Liver (tissue), 7 donors: ENCODE measurements at regions not wholly inside any gene's neighbourhood (a gene's known extent, or its start where the extent isn't known, plus 50 kb on each side); places are given as distances from the start of the nearest gene placed in this dataset.

Experiments used
- DNase-seq: peaks from one replicate; pipeline ENCODE4 v3.0.0-alpha.2; 2017; ENCODE audit warnings: low spot score
- H3K27ac ChIP-seq, 2 donors: one replicate each; pipeline ENCODE4 v1.7.0; 2013; ENCODE audit warnings: inconsistent platforms in 2 of 2, low read length in 2 of 2, control low read depth in 1 of 2, low read depth in 1 of 2, mild to moderate bottlenecking in 1 of 2
- H3K27me3 ChIP-seq, 4 donors: one replicate each; pipeline versions ENCODE4 v1.6.1 to v1.7.0; 2013; ENCODE audit warnings: low read length in 3 of 4, inconsistent platforms in 1 of 4, mild to moderate bottlenecking in 1 of 4, moderate library complexity in 1 of 4; ENCODE audit not compliant: control insufficient read depth in 4 of 4, insufficient read depth in 4 of 4
- H3K36me3 ChIP-seq, 4 donors: one replicate each; pipeline versions ENCODE4 v1.6.1 to v1.7.0; 2013; ENCODE audit warnings: low read length in 3 of 4, mild to moderate bottlenecking in 3 of 4, low read depth in 1 of 4, moderate library complexity in 1 of 4; ENCODE audit not compliant: control insufficient read depth in 4 of 4, insufficient read depth in 3 of 4
- H3K4me1 ChIP-seq, 4 donors: one replicate each; pipeline versions ENCODE4 v1.6.1 to v1.7.0; 2013; ENCODE audit warnings: low read length in 3 of 4, mild to moderate bottlenecking in 3 of 4, moderate library complexity in 1 of 4; ENCODE audit not compliant: control insufficient read depth in 4 of 4, insufficient read depth in 4 of 4
- H3K4me3 ChIP-seq, 3 donors: one replicate each; pipeline versions ENCODE4 v1.6.1 to v1.7.0; 2013; ENCODE audit warnings: low read length in 3 of 3, control low read depth in 1 of 3, low read depth in 1 of 3, mild to moderate bottlenecking in 1 of 3
- H3K9ac ChIP-seq, 2 donors: one replicate each; pipeline ENCODE4 v1.7.0; 2013; ENCODE audit warnings: low read length in 2 of 2, mild to moderate bottlenecking in 2 of 2, moderate library complexity in 2 of 2, control low read depth in 1 of 2, low read depth in 1 of 2
- H3K9me3 ChIP-seq, 4 donors: one replicate each; pipeline versions ENCODE4 v1.6.1 to v1.7.0; 2013; ENCODE audit warnings: low read length in 3 of 4; ENCODE audit not compliant: control insufficient read depth in 4 of 4
- ATF3 ChIP-seq: IDR thresholded peaks from 2 replicates; pipeline ENCODE4 v1.6.1; 2016; ENCODE audit warnings: antibody characterized with exemption
- EGR1 ChIP-seq, 2 donors: IDR thresholded peaks; 2 replicates each; pipeline ENCODE4 v1.6.1; 2016 to 2018; ENCODE audit warnings: antibody characterized with exemption in 2 of 2, low read depth in 2 of 2
- FOXA1 ChIP-seq: IDR thresholded peaks from 2 replicates; pipeline ENCODE4 v1.6.1; 2016; ENCODE audit warnings: antibody characterized with exemption
- FOXA2 ChIP-seq: IDR thresholded peaks from 2 replicates; pipeline ENCODE4 v1.6.1; 2016; ENCODE audit warnings: antibody characterized with exemption
- GABPA ChIP-seq, 2 donors: IDR thresholded peaks in 1 of 2; conservative IDR thresholded peaks in 1 of 2; 2 replicates each; pipeline ENCODE4 v1.6.1; 2016; ENCODE audit warnings: antibody characterized with exemption in 2 of 2, mild to moderate bottlenecking in 1 of 2, moderate library complexity in 1 of 2
- HNF4A ChIP-seq, 2 donors: conservative IDR thresholded peaks; 2 replicates each; pipeline ENCODE4 v1.6.1; 2016; ENCODE audit warnings: antibody characterized with exemption in 2 of 2, mild to moderate bottlenecking in 2 of 2
- HNF4G ChIP-seq: IDR thresholded peaks from 2 replicates; pipeline ENCODE4 v1.6.1; 2016; ENCODE audit warnings: antibody characterized with exemption
- JUND ChIP-seq, 2 donors: IDR thresholded peaks; 2 replicates each; pipeline ENCODE4 v1.6.1; 2016; ENCODE audit warnings: antibody characterized with exemption in 2 of 2
- MAX ChIP-seq: IDR thresholded peaks from 2 replicates; pipeline ENCODE4 v1.6.1; 2016; ENCODE audit warnings: antibody characterized with exemption
- RAD21 ChIP-seq, 2 donors: IDR thresholded peaks; 2 replicates each; pipeline ENCODE4 v1.6.1; 2016; ENCODE audit warnings: antibody characterized with exemption in 2 of 2, mild to moderate bottlenecking in 2 of 2
- REST ChIP-seq: IDR thresholded peaks from 2 replicates; pipeline ENCODE4 v1.6.1; 2016; ENCODE audit warnings: antibody characterized with exemption, mild to moderate bottlenecking
- RXRA ChIP-seq, 2 donors: IDR thresholded peaks; 2 replicates each; pipeline ENCODE4 v1.6.1; 2017 to 2018; ENCODE audit warnings: antibody characterized with exemption in 2 of 2, mild to moderate bottlenecking in 1 of 2
- SP1 ChIP-seq: IDR thresholded peaks from 2 replicates; pipeline ENCODE4 v1.6.1; 2018; ENCODE audit warnings: antibody characterized with exemption, mild to moderate bottlenecking
- TAF1 ChIP-seq: conservative IDR thresholded peaks from 2 replicates; pipeline ENCODE4 v1.6.1; 2016; ENCODE audit warnings: antibody characterized with exemption, mild to moderate bottlenecking
- YY1 ChIP-seq: IDR thresholded peaks from 2 replicates; pipeline ENCODE4 v1.6.1; 2016; ENCODE audit warnings: antibody characterized with exemption, mild to moderate bottlenecking
- ZBTB33 ChIP-seq: IDR thresholded peaks from 2 replicates; pipeline ENCODE4 v1.6.1; 2016; ENCODE audit warnings: antibody characterized with exemption
- WGBS: extraction: QIAGEN DNeasy Blood & Tissue Kit; methylation state at CpG from one replicate; pipeline ENCODE4 v1.1.7; 2013; 5-methylcytosine and 5-hydroxymethylcytosine counted together
- donor health status: healthy.
- donor health status: healthy.
- donor health status: healthy.
- donor health status: healthy.

GRCh38 chr7:42812779-42813178 lies 99.1 kb downstream of the C7orf25 start:
- TF ChIP-seq MAX (no peak), HNF4A (conservative IDR thresholded peaks at IDR 0.05) (no peak), HNF4G (no peak), ATF3 (no peak), SP1 (no peak), FOXA1 (no peak), GABPA (IDR thresholded peaks at IDR 0.05 in 1 of 2, conservative IDR thresholded peaks at IDR 0.05 in 1 of 2) (no peak), YY1 (no peak), TAF1 (no peak), REST (no peak), RXRA (IDR thresholded peaks at IDR 0.05) (no peak)
- Histone ChIP-seq H3K9ac (no peak overlapping the region), H3K27me3 (no peaks in the 10 kb centered on the region), H3K4me3 (no peak overlapping the region), H3K4me1 (no peaks in the 10 kb centered on the region), H3K9me3 (peaks cover 0 to 10% (median 0%) of the 10 kb centered on the region in 4 donors), H3K36me3 (no peaks in the 10 kb centered on the region), H3K27ac (no peak overlapping the region)
- DNase-seq, result no peak
- WGBS, result 95% methylated on average over 1 of the region's 1 CpG

- TF ChIP-seq ZBTB33 (no peak), RAD21 (IDR thresholded peaks at IDR 0.05) (no peak), FOXA1 (no peak)
- no peak overlapping the region for H3K27ac ChIP-seq
- H3K9me3 ChIP-seq, result peaks cover 0 to 4% (median 2%) of the 10 kb centered on the region in 4 donors
- no peak overlapping the region for H3K9ac ChIP-seq
- DNase-seq, result no peak
- H3K36me3 ChIP-seq, result no peaks in the 10 kb centered on the region
- WGBS, result 89% methylated on average over 2 of the region's 2 CpGs
- no peaks in the 10 kb centered on the region for H3K27me3 ChIP-seq
- no peak overlapping the region for H3K4me3 ChIP-seq
- H3K4me1 ChIP-seq, result no peaks in the 10 kb centered on the region
Observed at GRCh38 chr7:42805601-42806000, 106.3 kb downstream of the C7orf25 start.

- 93% methylated on average over 19 of the region's 19 CpGs for WGBS
- H3K27me3 ChIP-seq, result no peaks in the 10 kb centered on the region
- no peaks in the 10 kb centered on the region for H3K4me1 ChIP-seq
- DNase-seq, result no peak
- no peak overlapping the region for H3K4me3 ChIP-seq
- H3K9me3 ChIP-seq, result no peaks in the 10 kb centered on the region
- no peaks in the 10 kb centered on the region for H3K36me3 ChIP-seq
- H3K9ac ChIP-seq, result no peak overlapping the region
- no peak overlapping the region for H3K27ac ChIP-seq
- no peak for TF ChIP-seq REST
- no peak for TF ChIP-seq SP1
- TF ChIP-seq JUND (IDR thresholded peaks at IDR 0.05), result no peak
- no peak for TF ChIP-seq RXRA (IDR thresholded peaks at IDR 0.05)
- TF ChIP-seq YY1, result no peak
- TF ChIP-seq HNF4A (conservative IDR thresholded peaks at IDR 0.05), result no peak
- TF ChIP-seq EGR1 (IDR thresholded peaks at IDR 0.05; ENCODE audit: low read depth in 2 of 2), result no peak
- TF ChIP-seq TAF1, result no peak
- TF ChIP-seq FOXA1, result no peak
- no peak for TF ChIP-seq RAD21 (IDR thresholded peaks at IDR 0.05)
- TF ChIP-seq FOXA2, result no peak
- no peak for TF ChIP-seq MAX
- TF ChIP-seq ZBTB33, result no peak
Observed at GRCh38 chr7:42794673-42795072, 117.2 kb downstream of the C7orf25 start.
